ENCODE measurements at regions not wholly inside any gene's neighbourhood (a gene's known extent, or its start where the extent isn't known, plus 50 kb on each side); places are given as distances from the start of the nearest gene placed in this dataset.
"Not testable (repeated sequence)": the region's sequence is repeated elsewhere in the genome, so short reads cannot be mapped to it uniquely, and the experiment has no call there.

DNA sequence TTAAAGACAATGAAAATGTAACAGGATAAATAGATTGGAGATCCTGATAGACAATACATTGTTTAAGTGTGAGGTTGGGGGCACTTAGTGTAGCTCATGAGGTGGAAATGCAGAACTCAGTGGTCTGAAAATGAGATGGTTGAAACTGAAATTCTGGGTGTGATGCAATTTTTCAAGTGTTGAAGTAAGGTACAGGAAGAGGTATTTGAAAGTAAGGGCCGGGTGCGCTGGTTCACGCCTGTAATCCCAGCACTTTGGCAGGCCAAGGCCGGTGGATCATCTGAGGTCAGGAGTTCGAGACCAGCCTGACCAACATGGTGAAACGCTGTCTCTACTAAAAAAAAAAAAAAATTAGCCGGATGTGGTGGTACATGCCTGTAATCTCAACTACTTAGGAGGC is 113.0 kb downstream of the UFM1 start (continued):
- TF ChIP-seq CHD4 (IDR thresholded peaks at IDR 0.05; ENCODE audit: borderline replicate concordance) (no peak), RCOR1 (IDR thresholded peaks at IDR 0.05; ENCODE audit: low read depth, low read length) (no peak)

DNA sequence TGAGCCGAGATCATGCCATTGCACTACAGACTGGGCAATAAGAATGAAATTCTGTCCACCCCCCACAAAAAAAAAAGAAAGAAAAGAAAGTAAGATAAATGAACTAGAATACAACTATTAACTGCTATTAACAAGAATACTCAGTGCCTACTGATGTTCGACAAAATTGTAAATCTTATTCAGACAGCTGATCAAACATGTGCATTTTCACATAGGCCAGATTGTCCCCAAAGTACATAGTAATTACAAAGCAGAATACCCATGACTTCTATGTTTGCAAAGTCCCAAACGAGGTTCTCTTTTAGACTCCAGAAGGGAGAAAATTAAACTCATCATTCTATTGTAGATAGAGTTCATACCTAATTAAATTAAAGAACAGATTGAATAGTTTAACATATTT is 113.4 kb downstream of the UFM1 start:
- ATAC-seq: no peak
- CTCF ChIA-PET: no interaction called here
- WGBS (ENCODE audit: missing lambda C conversion rate): 10% methylated on average over 3 of the region's 3 CpGs

DNA sequence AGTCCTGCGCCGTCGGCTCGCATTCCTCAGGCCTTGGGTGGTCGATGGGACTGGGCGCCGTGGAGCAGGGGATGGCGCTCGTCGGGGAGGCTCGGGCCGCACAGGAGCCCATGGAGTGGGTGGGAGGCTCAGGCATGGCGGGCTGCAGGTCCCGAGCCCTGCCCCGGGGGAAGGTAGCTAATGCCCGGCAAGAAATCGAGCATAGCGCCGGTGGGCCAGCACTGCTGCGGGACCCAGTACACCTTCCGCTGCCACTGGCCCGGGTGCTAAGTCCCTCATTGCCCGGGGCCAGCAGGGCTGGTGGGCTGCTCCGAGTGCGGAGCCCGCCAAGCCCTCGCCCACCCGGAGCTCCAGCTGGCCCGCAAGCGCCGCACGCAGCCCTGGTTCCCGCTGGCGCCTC is 122.8 kb downstream of the UFM1 start:
- CTCF ChIA-PET; H3K4me3 ChIP-seq; FAIRE-seq; ATAC-seq; H3K9me3 ChIP-seq; POLR2A ChIA-PET; H3K4me2 ChIP-seq; H3K4me1 ChIP-seq; DNase-seq (ENCODE audit: low read depth in 1 of 2, low spot score in 1 of 2); H3K27ac ChIP-seq: not testable (repeated sequence)
- WGBS (ENCODE audit: missing lambda C conversion rate): 54% methylated on average over 9 of the region's 34 CpGs

More for the DNA sequence above, 113.4 kb downstream of the UFM1 start:
- DNase-seq (ENCODE audit: low read depth in 1 of 2, low spot score in 1 of 2) (no peak), FAIRE-seq (no peak)
- no peaks in the 10 kb centered on the region for H3K4me1 ChIP-seq
- no peaks in the 10 kb centered on the region for H3K9me3 ChIP-seq
- POLR2A ChIA-PET: no interaction called here
- no peak overlapping the region for H3K27ac ChIP-seq
- TF ChIP-seq, protein P1, sequence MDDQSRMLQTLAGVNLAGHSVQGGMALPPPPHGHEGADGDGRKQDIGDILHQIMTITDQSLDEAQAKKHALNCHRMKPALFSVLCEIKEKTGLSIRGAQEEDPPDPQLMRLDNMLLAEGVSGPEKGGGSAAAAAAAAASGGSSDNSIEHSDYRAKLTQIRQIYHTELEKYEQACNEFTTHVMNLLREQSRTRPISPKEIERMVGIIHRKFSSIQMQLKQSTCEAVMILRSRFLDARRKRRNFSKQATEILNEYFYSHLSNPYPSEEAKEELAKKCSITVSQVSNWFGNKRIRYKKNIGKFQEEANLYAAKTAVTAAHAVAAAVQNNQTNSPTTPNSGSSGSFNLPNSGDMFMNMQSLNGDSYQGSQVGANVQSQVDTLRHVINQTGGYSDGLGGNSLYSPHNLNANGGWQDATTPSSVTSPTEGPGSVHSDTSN (IDR thresholded peaks at IDR 0.05): no peak
- TF ChIP-seq JUNB (IDR thresholded peaks at IDR 0.05) (no peak), MAFK (IDR thresholded peaks at IDR 0.05; ENCODE audit: partially characterized antibody) (no peak), ESRRA (IDR thresholded peaks at IDR 0.05; ENCODE audit: borderline replicate concordance, low read length) (no peak), MYC (IDR thresholded peaks at IDR 0.05; ENCODE audit: borderline replicate concordance, low read length) (no peak)
- H3K4me3 ChIP-seq: no peak overlapping the region
- no peak overlapping the region for H3K4me2 ChIP-seq

DNA sequence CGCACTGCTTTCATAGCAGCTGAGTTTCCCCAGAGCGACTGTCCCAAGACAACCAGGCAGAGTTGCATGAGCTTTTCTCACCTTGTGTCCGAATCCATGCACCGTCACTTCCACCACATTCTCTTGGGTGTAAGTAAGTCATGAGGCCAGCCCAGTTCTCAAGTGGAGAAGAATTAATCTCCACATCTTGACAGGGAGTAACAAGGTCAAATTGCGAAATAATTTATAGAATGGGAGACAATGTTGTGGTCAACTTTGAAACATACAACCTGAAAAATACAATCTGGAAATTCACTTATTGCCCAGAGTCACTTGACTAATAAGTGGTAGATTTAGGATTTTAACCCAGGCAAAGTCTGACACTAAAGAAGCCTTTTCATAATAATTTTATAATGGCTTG is 123.7 kb downstream of the UFM1 start:
- WGBS (ENCODE audit: missing lambda C conversion rate): 19% methylated on average over 5 of the region's 5 CpGs
- Histone ChIP-seq H3K4me3 (no peak overlapping the region), H3K27ac (no peak overlapping the region), H3K4me2 (no peak overlapping the region), H3K9me3 (no peaks in the 10 kb centered on the region), H3K4me1 (no peaks in the 10 kb centered on the region)
- DNase-seq (ENCODE audit: low read depth in 1 of 2, low spot score in 1 of 2) (no peak), ATAC-seq (no peak), FAIRE-seq (no peak)
- CTCF ChIA-PET: no interaction called here
- TF ChIP-seq RCOR1 (IDR thresholded peaks at IDR 0.05; ENCODE audit: low read depth, low read length) (no peak), NR3C1 (IDR thresholded peaks at IDR 0.05) (no peak), JUNB (IDR thresholded peaks at IDR 0.05) (no peak), POLR2AphosphoS2 (conservative IDR thresholded peaks at IDR 0.05; ENCODE audit: low read length) (no peak), FOSL2 (IDR thresholded peaks at IDR 0.05) (no peak), FOSL2 (CRISPR knock-in tag; IDR thresholded peaks at IDR 0.05) (no peak), CHD4 (IDR thresholded peaks at IDR 0.05; ENCODE audit: borderline replicate concordance) (no peak), CBX2 (IDR thresholded peaks at IDR 0.05; ENCODE audit: borderline replicate concordance, low read depth) (no peak), NPAS2 (CRISPR knock-in tag; IDR thresholded peaks at IDR 0.05; ENCODE audit: borderline replicate concordance) (no peak), ZSCAN20 (CRISPR knock-in tag; IDR thresholded peaks at IDR 0.05) (no peak), GATA3 (IDR thresholded peaks at IDR 0.05; ENCODE audit: borderline replicate concordance) (no peak), PHF8 (IDR thresholded peaks at IDR 0.05; ENCODE audit: borderline replicate concordance, low read depth) (no peak), RARB (CRISPR knock-in tag; IDR thresholded peaks at IDR 0.05) (no peak)
- TF ChIP-seq, protein P2, sequence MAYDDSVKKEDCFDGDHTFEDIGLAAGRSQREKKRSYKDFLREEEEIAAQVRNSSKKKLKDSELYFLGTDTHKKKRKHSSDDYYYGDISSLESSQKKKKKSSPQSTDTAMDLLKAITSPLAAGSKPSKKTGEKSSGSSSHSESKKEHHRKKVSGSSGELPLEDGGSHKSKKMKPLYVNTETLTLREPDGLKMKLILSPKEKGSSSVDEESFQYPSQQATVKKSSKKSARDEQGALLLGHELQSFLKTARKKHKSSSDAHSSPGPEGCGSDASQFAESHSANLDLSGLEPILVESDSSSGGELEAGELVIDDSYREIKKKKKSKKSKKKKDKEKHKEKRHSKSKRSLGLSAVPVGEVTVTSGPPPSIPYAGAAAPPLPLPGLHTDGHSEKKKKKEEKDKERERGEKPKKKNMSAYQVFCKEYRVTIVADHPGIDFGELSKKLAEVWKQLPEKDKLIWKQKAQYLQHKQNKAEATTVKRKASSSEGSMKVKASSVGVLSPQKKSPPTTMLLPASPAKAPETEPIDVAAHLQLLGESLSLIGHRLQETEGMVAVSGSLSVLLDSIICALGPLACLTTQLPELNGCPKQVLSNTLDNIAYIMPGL (CRISPR knock-in tag; IDR thresholded peaks at IDR 0.05; ENCODE audit: borderline replicate concordance): no peak
- POLR2A ChIA-PET: no interaction called here
